B cell (primary cell): ENCODE measurements at regions not wholly inside any gene's neighbourhood (a gene's known extent, or its start where the extent isn't known, plus 50 kb on each side); places are given as distances from the start of the nearest gene placed in this dataset.

Experiments
- ATAC-seq: fragments of 200-7000 bp; cut with Tn5 transposase; one replicate; pipeline ENCODE4 v1.10.0; 2021; ENCODE audit warnings: low read depth, mild to moderate bottlenecking, moderate number of reproducible peaks, moderate library complexity
- CTCF ChIA-PET: fragments of 350-600 bp; sonication (Branson Sonifier 250); formaldehyde crosslinking; loops from one replicate; lab custom pipeline; 2021; ENCODE audit warnings: antibody characterized with exemption, inconsistent platforms; lab: Charles Lee
- POLR2A ChIA-PET: fragments of 350-600 bp; sonication (Branson Sonifier 250); formaldehyde crosslinking; loops from one replicate; lab custom pipeline; 2021; ENCODE audit warnings: antibody characterized with exemption; lab: Charles Lee
- DNase-seq: peaks from one replicate; pipeline ENCODE4 v3.0.0; 2013
- H2AFZ ChIP-seq: 2 replicates; pipeline ENCODE4 v1.6.1; 2012; ENCODE audit warnings: mild to moderate bottlenecking, low read depth, low read length; ENCODE audit not compliant: insufficient read depth, poor library complexity, severe bottlenecking
- H3K27ac ChIP-seq, 2 donors: 1 replicate in 1 of 2; 2 replicates in 1 of 2; pipeline ENCODE4 v1.5.1; 2012 to 2013; ENCODE audit warnings: low read length in 2 of 2, mild to moderate bottlenecking in 2 of 2, moderate library complexity in 1 of 2
- H3K27me3 ChIP-seq, 4 experiments: fragments of 200-600 bp in 1 of 4; sonication (generic) in 1 of 4; replicated peaks in 1 of 4; 1 replicate in 2 of 4; 2 replicates in 2 of 4; pipeline versions ENCODE4 v1.6.1 to v1.7.0; 2013 to 2016; ENCODE audit warnings: low read length in 3 of 4, mild to moderate bottlenecking in 2 of 4, mixed read lengths in 1 of 4, moderate library complexity in 1 of 4; ENCODE audit not compliant: insufficient read depth in 4 of 4, control insufficient read depth in 3 of 4; ENCODE audit errors: control extremely low read depth in 1 of 4
- H3K36me3 ChIP-seq, 2 experiments: replicated peaks in 1 of 2; 1 replicate in 1 of 2; 2 replicates in 1 of 2; pipeline versions ENCODE4 v1.6.1 to v1.7.1; 2013; ENCODE audit warnings: low read length in 1 of 2; ENCODE audit not compliant: insufficient read depth in 2 of 2, control insufficient read depth in 1 of 2; ENCODE audit errors: control extremely low read depth in 1 of 2, extremely low read depth in 1 of 2
- H3K4me1 ChIP-seq, 2 donors: fragments of 200-600 bp in 1 of 2; sonication (generic) in 1 of 2; 1 replicate in 1 of 2; 2 replicates in 1 of 2; pipeline versions ENCODE4 v1.5.1 to v1.6.1; 2013 to 2017; ENCODE audit warnings: low read length in 2 of 2; ENCODE audit not compliant: control insufficient read depth in 2 of 2, insufficient read depth in 2 of 2
- H3K4me2 ChIP-seq: replicated peaks from 2 replicates; pipeline ENCODE3; 2012; ENCODE audit warnings: mild to moderate bottlenecking, low read depth, low read length; ENCODE audit not compliant: poor library complexity, severe bottlenecking
- H3K4me3 ChIP-seq, 5 experiments: fragments of 200-600 bp in 1 of 5; sonication (generic) in 1 of 5; 1 replicate in 3 of 5; 2 replicates in 2 of 5; pipeline versions ENCODE4 v1.5.1 to v1.7.0; 2011 to 2016; ENCODE audit warnings: low read length in 4 of 5, mild to moderate bottlenecking in 4 of 5, low read depth in 2 of 5, control low read depth in 1 of 5, moderate library complexity in 1 of 5; ENCODE audit not compliant: insufficient read depth in 1 of 5; ENCODE audit errors: control extremely low read depth in 1 of 5, extremely low read depth in 1 of 5
- H3K79me2 ChIP-seq: fragments of 200-600 bp; sonication (generic); one replicate; pipeline ENCODE4 v1.6.0; 2016; ENCODE audit warnings: low read length; ENCODE audit not compliant: control insufficient read depth, insufficient read depth
- H3K9ac ChIP-seq: fragments of 200-600 bp; sonication (generic); 2 replicates; pipeline ENCODE4 v1.6.1; 2017; ENCODE audit warnings: mild to moderate bottlenecking, low read length, moderate library complexity
- H3K9me3 ChIP-seq, 3 donors: one replicate each; pipeline versions ENCODE4 v1.6.1 to v1.7.1; 2013; ENCODE audit warnings: low read length in 2 of 3; ENCODE audit not compliant: control insufficient read depth in 2 of 3, insufficient read depth in 1 of 3; ENCODE audit errors: control extremely low read depth in 1 of 3
- H4K20me1 ChIP-seq: 2 replicates; pipeline ENCODE4 v1.6.0; 2012; ENCODE audit warnings: mild to moderate bottlenecking, low read length; ENCODE audit not compliant: insufficient read depth, control insufficient read depth, poor library complexity, severe bottlenecking
- H3K27ac Mint-ChIP-seq: one replicate; pipeline ENCODE4 v1.8.0; 2021; ENCODE audit warnings: mixed read lengths
- H3K27me3 Mint-ChIP-seq: one replicate; pipeline ENCODE4 v1.8.0; 2021; ENCODE audit warnings: mixed read lengths
- H3K4me1 Mint-ChIP-seq: one replicate; pipeline ENCODE4 v1.8.0; 2021; ENCODE audit warnings: mixed read lengths
- H3K4me3 Mint-ChIP-seq: one replicate; pipeline ENCODE4 v1.8.0; 2021; ENCODE audit warnings: mixed read lengths
- H3K9me3 Mint-ChIP-seq: one replicate; pipeline ENCODE4 v1.8.0; 2022; ENCODE audit warnings: mixed read lengths; ENCODE audit not compliant: insufficient read depth
- CTCF ChIP-seq: fragments of 200-600 bp; IDR thresholded peaks from one replicate; pipeline ENCODE4 v1.8.0; 2022; ENCODE audit warnings: antibody characterized with exemption, mild to moderate bottlenecking
- EZH2 ChIP-seq: IDR thresholded peaks from 2 replicates; pipeline ENCODE4 v1.6.1; 2012; ENCODE audit warnings: borderline replicate concordance, low read depth, mild to moderate bottlenecking, moderate library complexity, low read length; ENCODE audit not compliant: insufficient read depth, poor library complexity, severe bottlenecking
- WGBS: methylation state at CpG from one replicate; pipeline ENCODE4 v1.1.5; 2013; ENCODE audit warnings: missing lambda C conversion rate; ENCODE audit not compliant: insufficient coverage; 5-methylcytosine and 5-hydroxymethylcytosine counted together
- intact Hi-C: fragments of 100-400 bp; cut with micrococcal nuclease; formaldehyde crosslinking; loops from one replicate; pipeline ENCODE4 v1.10.0; 2022

- Mint-ChIP-seq H3K27ac (no peak overlapping the region), H3K9me3 (no peaks in the 10 kb centered on the region), H3K4me3 (no peak overlapping the region), H3K27me3 (peaks cover 18% of the 10 kb centered on the region), H3K4me1 (no peaks in the 10 kb centered on the region)
- H3K27me3 ChIP-seq = peaks cover 0 to 15% (median 2%) of the 10 kb centered on the region in 4 experiments
- no peaks in the 10 kb centered on the region for H3K9me3 ChIP-seq
- no peak overlapping the region for H3K4me3 ChIP-seq
- no peak overlapping the region for H2AFZ ChIP-seq
- CTCF ChIA-PET = interaction anchor here (0.9 to 10.0 kb wide), 34 partner anchors 9 to 681 kb away, joined by 3 to 462 read pairs (median 4); no protein-coding TSS in a partner anchor
- peak; percentile 75 for DNase-seq
- no peak overlapping the region for H3K9ac ChIP-seq
- intact Hi-C loops = loop anchor here (1.0 to 10.0 kb wide), 7 partner anchors 137 to 900 kb away; no protein-coding TSS in a partner anchor
- no peaks in the 10 kb centered on the region for H3K36me3 ChIP-seq
- 25% methylated on average over 4 of the region's 6 CpGs for WGBS
- TF ChIP-seq CTCF (peak; percentile 94), EZH2 (no peak)
- H4K20me1 ChIP-seq = no peaks in the 10 kb centered on the region
- POLR2A ChIA-PET = interaction anchor here (1.7 kb wide), 1 partner anchor 450 kb away, joined by 6 read pairs; no protein-coding TSS in a partner anchor
- no peaks in the 10 kb centered on the region for H3K4me1 ChIP-seq
- H3K79me2 ChIP-seq = no peaks in the 10 kb centered on the region
- H3K4me2 ChIP-seq = no peak overlapping the region
- peak; percentile 62 for ATAC-seq
- H3K27ac ChIP-seq = no peak overlapping the region
Observed at GRCh38 chr5:66307647-66308241, 163.6 kb downstream of the SREK1 start.

- no peaks in the 10 kb centered on the region for H3K9me3 Mint-ChIP-seq
- H3K27ac Mint-ChIP-seq = no peak overlapping the region
- no peak overlapping the region for H3K4me3 Mint-ChIP-seq
- no peaks in the 10 kb centered on the region for H3K79me2 ChIP-seq
- no peaks in the 10 kb centered on the region for H3K36me3 ChIP-seq
- ATAC-seq (no peak), DNase-seq (no peak)
- H4K20me1 ChIP-seq = no peaks in the 10 kb centered on the region
- H3K27me3 Mint-ChIP-seq = peaks cover 6% of the 10 kb centered on the region
- no peaks in the 10 kb centered on the region for H3K4me1 ChIP-seq
- CTCF ChIA-PET = interaction anchor here (1.0 to 5.0 kb wide), 5 partner anchors 9 to 445 kb away, joined by 3 to 27 read pairs (median 3); no protein-coding TSS in a partner anchor
- H3K4me2 ChIP-seq = no peak overlapping the region
- 100% methylated on average over 1 of the region's 2 CpGs for WGBS
- no peak overlapping the region for H2AFZ ChIP-seq
- no peak overlapping the region for H3K4me3 ChIP-seq
- H3K9me3 ChIP-seq = no peaks in the 10 kb centered on the region
- H3K27me3 ChIP-seq = no peaks in the 10 kb centered on the region
- H3K27ac ChIP-seq = no peak overlapping the region
- TF ChIP-seq CTCF (no peak), EZH2 (no peak)
- no peaks in the 10 kb centered on the region for H3K4me1 Mint-ChIP-seq
- POLR2A ChIA-PET = no interaction called here
- intact Hi-C loops = no loop called here
- H3K9ac ChIP-seq = no peak overlapping the region
Observed at GRCh38 chr5:66312266-66312665, 168.2 kb downstream of the SREK1 start.
